IMR-90 (cell line): ENCODE measurements at regions not wholly inside any gene's neighbourhood (a gene's known extent, or its start where the extent isn't known, plus 50 kb on each side); places are given as distances from the start of the nearest gene placed in this dataset.

Experiments
- ATAC-seq: fragments of 200-7000 bp; cut with Tn5 transposase; 2 replicates; pipeline ENCODE4 v1.9.1; 2020; ENCODE audit warnings: low read depth, mild to moderate bottlenecking, moderate library complexity
- BruUV-seq: library from RNA; stranded (reverse); fragments of 400-500 nt; replicated peaks from 2 replicates; lab custom pipeline; 2021; lab: Mats Ljungman, UMichigan
- CTCF ChIA-PET: fragments of 300-600 bp; formaldehyde crosslinking; extraction: SDS; loops from one replicate; lab custom pipeline; 2021; ENCODE audit warnings: antibody characterized with exemption; lab: Yijun Ruan, JAX
- POLR2A ChIA-PET: fragments of 300-600 bp; sonication (Branson Sonifier 250); formaldehyde crosslinking; loops from one replicate; lab custom pipeline; 2022; ENCODE audit warnings: antibody characterized with exemption; ENCODE audit not compliant: unreplicated experiment; lab: Charles Lee
- DNase-seq: peaks from one replicate; pipeline ENCODE4 v3.0.0; 2013
- H2AFZ ChIP-seq: replicated peaks from 2 replicates; pipeline ENCODE3; 2013; ENCODE audit warnings: low read length, mild to moderate bottlenecking; ENCODE audit not compliant: poor library complexity
- H2AK5ac ChIP-seq: 2 replicates; pipeline ENCODE4 v1.6.1; 2013; ENCODE audit warnings: low read depth, low read length, inconsistent platforms
- H2AK9ac ChIP-seq: replicated peaks from 2 replicates; pipeline ENCODE3; 2013; ENCODE audit warnings: mild to moderate bottlenecking, low read depth, low read length, moderate library complexity; ENCODE audit not compliant: poor library complexity
- H2BK120ac ChIP-seq: 2 replicates; pipeline ENCODE4 v1.6.1; 2013; ENCODE audit warnings: low read depth, low read length, inconsistent platforms
- H2BK15ac ChIP-seq: 3 replicates; pipeline ENCODE4 v1.6.1; 2013; ENCODE audit warnings: low read depth, low read length, inconsistent platforms
- H2BK20ac ChIP-seq: 2 replicates; pipeline ENCODE4 v1.6.1; 2013; ENCODE audit warnings: low read depth, mild to moderate bottlenecking, inconsistent platforms, low read length, moderate library complexity
- H2BK5ac ChIP-seq: 2 replicates; pipeline ENCODE4 v1.6.1; 2013; ENCODE audit warnings: mild to moderate bottlenecking, low read depth, low read length, inconsistent platforms; ENCODE audit not compliant: poor library complexity, severe bottlenecking
- H3K14ac ChIP-seq: replicated peaks from 2 replicates; pipeline ENCODE4 v1.6.1; 2013; ENCODE audit warnings: low read depth, low read length, inconsistent platforms
- H3K18ac ChIP-seq: 2 replicates; pipeline ENCODE4 v1.6.1; 2013; ENCODE audit warnings: low read depth, low read length, control low read depth
- H3K23ac ChIP-seq: 2 replicates; pipeline ENCODE4 v1.6.1; 2013; ENCODE audit warnings: low read depth, low read length, inconsistent platforms
- H3K27ac ChIP-seq: 2 replicates; pipeline ENCODE4 v1.5.1; 2013; ENCODE audit warnings: mild to moderate bottlenecking, control low read depth, low read length; ENCODE audit not compliant: insufficient read depth
- H3K27me3 ChIP-seq: 2 replicates; pipeline ENCODE4 v1.6.1; 2013; ENCODE audit warnings: low read length; ENCODE audit not compliant: control insufficient read depth, insufficient read depth
- H3K36me3 ChIP-seq: 2 replicates; pipeline ENCODE4 v1.6.1; 2013; ENCODE audit warnings: low read length, mixed read lengths; ENCODE audit not compliant: control insufficient read depth, insufficient read depth
- H3K4ac ChIP-seq: 2 replicates; pipeline ENCODE4 v1.6.1; 2013; ENCODE audit warnings: low read depth, low read length, inconsistent platforms
- H3K4me1 ChIP-seq: 2 replicates; pipeline ENCODE4 v1.6.1; 2013; ENCODE audit warnings: low read length, mixed read lengths; ENCODE audit not compliant: control insufficient read depth, insufficient read depth
- H3K4me2 ChIP-seq: 2 replicates; pipeline ENCODE4 v1.6.1; 2013; ENCODE audit warnings: low read depth, mild to moderate bottlenecking, control low read depth, low read length, moderate library complexity
- H3K4me3 ChIP-seq: 2 replicates; pipeline ENCODE4 v1.5.1; 2013; ENCODE audit warnings: low read depth, mild to moderate bottlenecking, control low read depth, low read length, moderate library complexity; ENCODE audit not compliant: insufficient read depth
- H3K56ac ChIP-seq: 2 replicates; pipeline ENCODE4 v1.6.1; 2013; ENCODE audit warnings: low read length, inconsistent platforms; ENCODE audit not compliant: insufficient read depth; ENCODE audit errors: extremely low read depth
- H3K79me1 ChIP-seq, 2 experiments: 2 replicates each; pipeline ENCODE4 v1.6.1; 2013; ENCODE audit warnings: low read length in 2 of 2, inconsistent platforms in 1 of 2, low read depth in 1 of 2
- H3K9ac ChIP-seq: 2 replicates; pipeline ENCODE4 v1.6.1; 2013; ENCODE audit warnings: low read depth, low read length, control low read depth
- H3K9me1 ChIP-seq: 2 replicates; pipeline ENCODE4 v1.6.1; 2013; ENCODE audit warnings: low read length, inconsistent platforms; ENCODE audit not compliant: insufficient read depth
- H3K9me3 ChIP-seq: 2 replicates; pipeline ENCODE4 v1.6.1; 2013; ENCODE audit warnings: low read length; ENCODE audit not compliant: control insufficient read depth, insufficient read depth
- H4K20me1 ChIP-seq: 2 replicates; pipeline ENCODE4 v1.6.1; 2013; ENCODE audit warnings: low read length, inconsistent platforms; ENCODE audit not compliant: insufficient read depth
- H4K5ac ChIP-seq: 2 replicates; pipeline ENCODE4 v1.6.1; 2013; ENCODE audit warnings: mild to moderate bottlenecking, low read depth, low read length, control low read depth
- H4K8ac ChIP-seq, 2 experiments: 2 replicates each; pipeline ENCODE4 v1.6.1; 2013; ENCODE audit warnings: low read depth in 2 of 2, low read length in 2 of 2, control low read depth in 1 of 2, inconsistent platforms in 1 of 2
- H4K91ac ChIP-seq: 2 replicates; pipeline ENCODE4 v1.6.1; 2013; ENCODE audit warnings: low read depth, low read length, inconsistent platforms; ENCODE audit not compliant: insufficient read depth
- BHLHE40 ChIP-seq: fragments of 150-350 bp; IDR thresholded peaks from 2 replicates; pipeline ENCODE4 v1.6.1; 2016; ENCODE audit warnings: mild to moderate bottlenecking, low read depth, low read length
- CEBPB ChIP-seq: IDR thresholded peaks from 2 replicates; pipeline ENCODE4 v1.6.1; 2012; ENCODE audit warnings: low read depth, low read length, improper control_type of control experiment
- CTCF ChIP-seq: conservative IDR thresholded peaks from 2 replicates; pipeline ENCODE4 v1.5.1; 2012; ENCODE audit warnings: mild to moderate bottlenecking, low read depth, low read length, improper control_type of control experiment
- ELK1 ChIP-seq: fragments of 150-350 bp; IDR thresholded peaks from 2 replicates; pipeline ENCODE4 v1.6.1; 2016; ENCODE audit warnings: low read depth, mild to moderate bottlenecking, low read length, moderate library complexity, borderline replicate concordance
- MAFK ChIP-seq: IDR thresholded peaks from 2 replicates; pipeline ENCODE4 v1.6.1; 2012; ENCODE audit warnings: low read depth, low read length, improper control_type of control experiment
- MAZ ChIP-seq: IDR thresholded peaks from 2 replicates; pipeline ENCODE4 v1.6.1; 2012; ENCODE audit warnings: low read depth, mild to moderate bottlenecking, low read length, improper control_type of control experiment, moderate library complexity, borderline replicate concordance
- MXI1 ChIP-seq: IDR thresholded peaks from 2 replicates; pipeline ENCODE4 v1.6.1; 2012; ENCODE audit warnings: low read depth, mild to moderate bottlenecking, low read length, moderate library complexity, borderline replicate concordance
- RFX5 ChIP-seq: IDR thresholded peaks from 2 replicates; pipeline ENCODE4 v1.8.0; 2012; ENCODE audit warnings: low read depth, mild to moderate bottlenecking, low read length, moderate library complexity
- SMC3 ChIP-seq: fragments of 150-350 bp; IDR thresholded peaks from 2 replicates; pipeline ENCODE4 v1.6.1; 2016; ENCODE audit warnings: low read depth, mild to moderate bottlenecking, antibody characterized with exemption, low read length, moderate library complexity
- USF2 ChIP-seq: fragments of 150-350 bp; IDR thresholded peaks from 2 replicates; pipeline ENCODE4 v1.6.1; 2017; ENCODE audit warnings: mild to moderate bottlenecking, antibody characterized with exemption, low read length, low read depth
- WGBS, 2 experiments: methylation state at CpG; one replicate each; pipeline versions ENCODE4 v1.1.5 to v1.1.7; 2013; ENCODE audit warnings: missing lambda C conversion rate in 2 of 2; ENCODE audit not compliant: insufficient read length in 1 of 2; ENCODE audit errors: extremely low coverage in 2 of 2; 5-methylcytosine and 5-hydroxymethylcytosine counted together
- dilution Hi-C: fragments of 300-500 bp; cut with HindIII; formaldehyde crosslinking; loops from one replicate; pipeline ENCODE4 v1.14.3; 2018; ENCODE audit warnings: low sequenced_read_pairs; ENCODE audit not compliant: unreplicated experiment
- in situ Hi-C: fragments of 300-500 bp; cut with MboI; formaldehyde crosslinking; loops from 3 replicates; pipeline ENCODE4 v1.14.3; 2019; ENCODE audit warnings: low sequenced_read_pairs, inconsistent platforms, mixed read lengths
- intact Hi-C: fragments of 100-400 bp; cut with micrococcal nuclease; formaldehyde crosslinking; loops from 2 replicates; pipeline ENCODE4 v1.10.0; 2022

- Histone ChIP-seq H3K27ac (no peak overlapping the region), H4K8ac (no peak overlapping the region), H3K4ac (no peak overlapping the region), H2AFZ (no peak overlapping the region), H2BK15ac (no peak overlapping the region), H4K20me1 (no peaks in the 10 kb centered on the region), H3K9me1 (no peaks in the 10 kb centered on the region), H3K56ac (no peak overlapping the region), H3K14ac (no peak overlapping the region), H2BK5ac (no peak overlapping the region), H3K4me1 (no peaks in the 10 kb centered on the region), H3K9me3 (no peaks in the 10 kb centered on the region), H3K4me3 (no peak overlapping the region), H3K18ac (no peak overlapping the region), H3K36me3 (no peaks in the 10 kb centered on the region), H2BK120ac (no peak overlapping the region), H3K79me1 (no peaks in the 10 kb centered on the region), H3K4me2 (no peak overlapping the region), H3K9ac (no peak overlapping the region), H2AK9ac (no peak overlapping the region), H2AK5ac (no peak overlapping the region), H3K23ac (no peak overlapping the region), H4K91ac (no peak overlapping the region), H2BK20ac (no peak overlapping the region), H3K27me3 (no peaks in the 10 kb centered on the region), H4K5ac (no peak overlapping the region)
- intact Hi-C loops = loop anchor here (5.0 to 10.0 kb wide), 2 partner anchors 35 to 73 kb away; no protein-coding TSS in a partner anchor
- ChIA-PET POLR2A (no interaction called here), CTCF (interaction anchor here (0.6 kb wide), 1 partner anchor 73 kb away, joined by 4 read pairs; no protein-coding TSS in a partner anchor)
- no CpG with 5 or more reads among the region's 1 CpG for WGBS, 2 experiments
- no TSS peak for BruUV-seq
- DNase-seq = no peak
- no peak for ATAC-seq
- TF ChIP-seq BHLHE40 (no peak), CEBPB (no peak), MXI1 (no peak), RFX5 (no peak), CTCF (no peak), SMC3 (no peak), MAFK (no peak), USF2 (no peak), MAZ (no peak), ELK1 (no peak)
- in situ Hi-C loops = no loop called here
- dilution Hi-C loops = no loop called here
Measured at GRCh38 chr18:67347438-67347837, 169.1 kb downstream of the DSEL start.
